SK-N-SH (cell line): ENCODE measurements at regions not wholly inside any gene's neighbourhood (a gene's known extent, or its start where the extent isn't known, plus 50 kb on each side); places are given as distances from the start of the nearest gene placed in this dataset.

Source experiments
- CTCF ChIA-PET: fragments of 300-600, 350-600 bp; formaldehyde crosslinking; extraction: SDS; loops from one replicate; lab custom pipeline; 2021; lab: Yijun Ruan, JAX
- POLR2A ChIA-PET: fragments of 350-600 bp; sonication (Branson Sonifier 250); formaldehyde crosslinking; extraction: SDS; loops from one replicate; lab custom pipeline; 2020; ENCODE audit warnings: antibody characterized with exemption, inconsistent platforms; lab: Yijun Ruan, JAX
- DNase-seq: peaks from one replicate; pipeline ENCODE4 v3.0.0; 2012
- H2AFZ ChIP-seq: fragments of 200-600 bp; sonication (generic); 2 replicates; pipeline ENCODE4 v1.8.1; 2016; ENCODE audit warnings: antibody characterized with exemption, mild to moderate bottlenecking, low read depth
- H3F3A ChIP-seq: fragments of 200-600 bp; sonication (generic); replicated peaks from 2 replicates; pipeline ENCODE3; 2016; ENCODE audit warnings: antibody characterized with exemption, mild to moderate bottlenecking; ENCODE audit not compliant: insufficient read depth
- H3K27ac ChIP-seq, 2 experiments: fragments of 200-500 bp in 1 of 2; fragments of 200-600 bp in 1 of 2; sonication (Bioruptor generic) in 1 of 2; sonication (generic), shearing (Covaris generic) in 1 of 2; 2 replicates each; pipeline versions ENCODE4 v1.5.1 to v1.6.1; 2014 to 2016; ENCODE audit warnings: low read depth in 2 of 2, inconsistent platforms in 1 of 2, low read length in 1 of 2, mild to moderate bottlenecking in 1 of 2, mixed read lengths in 1 of 2
- H3K27me3 ChIP-seq: fragments of 200-600 bp; sonication (generic), shearing (Covaris generic); 2 replicates; pipeline ENCODE4 v1.6.1; 2016; ENCODE audit warnings: mixed run types; ENCODE audit not compliant: insufficient read depth
- H3K36me3 ChIP-seq, 2 experiments: fragments of 200-500 bp in 1 of 2; fragments of 200-600 bp in 1 of 2; sonication (Bioruptor generic) in 1 of 2; sonication (generic) in 1 of 2; replicated peaks in 1 of 2; 2 replicates each; pipeline versions ENCODE3 to v1.5.1; 2014 to 2016; ENCODE audit warnings: low read length in 1 of 2, mild to moderate bottlenecking in 1 of 2; ENCODE audit not compliant: insufficient read depth in 2 of 2, control insufficient read depth in 1 of 2
- H3K4me1 ChIP-seq, 2 experiments: fragments of 200-500 bp in 1 of 2; fragments of 200-600 bp in 1 of 2; sonication (Bioruptor generic) in 1 of 2; sonication (generic), shearing (Covaris generic) in 1 of 2; 2 replicates each; pipeline versions ENCODE4 v1.5.1 to v1.6.1; 2014 to 2016; ENCODE audit warnings: low read depth in 1 of 2, low read length in 1 of 2, mixed run types in 1 of 2; ENCODE audit not compliant: insufficient read depth in 2 of 2, control insufficient read depth in 1 of 2
- H3K4me2 ChIP-seq: fragments of 200-600 bp; sonication (generic), shearing (Covaris generic); 2 replicates; pipeline ENCODE4 v1.6.1; 2017; ENCODE audit warnings: mixed run types
- H3K4me3 ChIP-seq, 2 experiments: fragments of 200-500 bp in 1 of 2; fragments of 200-600 bp in 1 of 2; sonication (Bioruptor generic) in 1 of 2; sonication (generic), shearing (Covaris generic) in 1 of 2; 2 replicates each; pipeline versions ENCODE4 v1.5.1 to v1.8.1; 2014 to 2016; ENCODE audit warnings: low read depth in 2 of 2, inconsistent platforms in 1 of 2, low read length in 1 of 2, mild to moderate bottlenecking in 1 of 2, mixed read lengths in 1 of 2, moderate library complexity in 1 of 2
- H3K79me2 ChIP-seq: fragments of 200-600 bp; sonication (generic); 2 replicates; pipeline ENCODE4 v1.8.1; 2017; ENCODE audit warnings: mild to moderate bottlenecking; ENCODE audit not compliant: insufficient read depth
- H3K9ac ChIP-seq: fragments of 200-600 bp; sonication (generic); 2 replicates; pipeline ENCODE4 v1.6.1; 2017; ENCODE audit warnings: mixed run types
- H3K9me2 ChIP-seq: fragments of 200-600 bp; sonication (generic); 2 replicates; pipeline ENCODE4 v1.6.1; 2017; ENCODE audit warnings: mixed run types
- H3K9me3 ChIP-seq: fragments of 200-600 bp; sonication (generic); 2 replicates; pipeline ENCODE4 v1.6.1; 2017; ENCODE audit warnings: mixed run types, mild to moderate bottlenecking, moderate library complexity
- H4K20me1 ChIP-seq: fragments of 200-600 bp; sonication (generic); 2 replicates; pipeline ENCODE4 v1.6.1; 2017; ENCODE audit warnings: mild to moderate bottlenecking, mixed run types; ENCODE audit not compliant: insufficient read depth
- CHD2 ChIP-seq: fragments of 150-350 bp; IDR thresholded peaks from 2 replicates; pipeline ENCODE4 v1.6.1; 2018; ENCODE audit warnings: low read length; ENCODE audit not compliant: partially characterized antibody
- ELF1 ChIP-seq: IDR thresholded peaks from 2 replicates; pipeline ENCODE4 v1.4.0; 2012
- EP300 ChIP-seq, 2 experiments: IDR thresholded peaks; 2 replicates each; pipeline versions ENCODE4 v1.4.0 to v1.6.1; 2012; ENCODE audit warnings: borderline replicate concordance in 1 of 2, low read depth in 1 of 2, low read length in 1 of 2
- EZH2phosphoT487 ChIP-seq: fragments of 200-600 bp; sonication (generic); IDR thresholded peaks from 2 replicates; pipeline ENCODE4 v1.6.1; 2017; ENCODE audit warnings: low read depth, mixed run types, mild to moderate bottlenecking, antibody characterized with exemption, moderate library complexity, borderline replicate concordance
- FOSL2 ChIP-seq: IDR thresholded peaks from 2 replicates; pipeline ENCODE4 v1.4.0; 2012; ENCODE audit warnings: low read depth, mild to moderate bottlenecking, moderate library complexity, borderline replicate concordance
- FOXJ3 ChIP-seq: sonication (generic); formaldehyde crosslinking; IDR thresholded peaks from 2 replicates; pipeline ENCODE4 v1.5.1; 2020; ENCODE audit warnings: mild to moderate bottlenecking, missing genetic modification reagents
- FOXM1 ChIP-seq: IDR thresholded peaks from 2 replicates; pipeline ENCODE4 v1.4.0; 2012; ENCODE audit warnings: low read depth, mild to moderate bottlenecking
- GATA2 ChIP-seq: sonication (generic); formaldehyde crosslinking; IDR thresholded peaks from 2 replicates; pipeline ENCODE4 v1.5.0; 2020; ENCODE audit warnings: mild to moderate bottlenecking, missing genetic modification reagents
- NRF1 ChIP-seq: IDR thresholded peaks from 2 replicates; pipeline ENCODE4 v1.6.1; 2012; ENCODE audit warnings: low read depth, mild to moderate bottlenecking, low read length
- RCOR1 ChIP-seq: fragments of 150-350 bp; IDR thresholded peaks from 2 replicates; pipeline ENCODE4 v1.6.1; 2017; ENCODE audit warnings: antibody characterized with exemption, low read length
- RFX5 ChIP-seq: IDR thresholded peaks from 2 replicates; pipeline ENCODE4 v1.6.1; 2012; ENCODE audit warnings: mild to moderate bottlenecking, improper control_type of control experiment, low read length
- RXRA ChIP-seq: IDR thresholded peaks from 2 replicates; pipeline ENCODE4 v1.4.0; 2012; ENCODE audit warnings: low read depth, mild to moderate bottlenecking, borderline replicate concordance
- SIN3A ChIP-seq: IDR thresholded peaks from 2 replicates; pipeline ENCODE4 v1.6.1; 2012; ENCODE audit warnings: low read depth, mild to moderate bottlenecking, low read length, moderate library complexity, borderline replicate concordance
- SMC3 ChIP-seq: IDR thresholded peaks from 2 replicates; pipeline ENCODE4 v1.6.1; 2012; ENCODE audit warnings: low read depth, low read length, improper control_type of control experiment
- TCF12 ChIP-seq: IDR thresholded peaks from 2 replicates; pipeline ENCODE4 v1.4.0; 2012
- TEAD4 ChIP-seq: IDR thresholded peaks from 2 replicates; pipeline ENCODE4 v1.4.0; 2012; ENCODE audit warnings: mild to moderate bottlenecking, borderline replicate concordance; ENCODE audit not compliant: insufficient read depth
- YY1 ChIP-seq: IDR thresholded peaks from 2 replicates; pipeline ENCODE4 v1.4.0; 2012; ENCODE audit warnings: low read depth, mild to moderate bottlenecking
- WGBS: methylation state at CpG from one replicate; pipeline ENCODE4 v1.1.6; 2017; ENCODE audit warnings: low lambda C conversion rate; 5-methylcytosine and 5-hydroxymethylcytosine counted together
- TF ChIP-seq, protein P1 (sequence below): IDR thresholded peaks from 2 replicates; pipeline ENCODE4 v1.4.0; 2012; ENCODE audit warnings: low read depth, borderline replicate concordance
- TF ChIP-seq, protein P2 (sequence below): IDR thresholded peaks from 2 replicates; pipeline ENCODE4 v1.6.1; 2012; ENCODE audit warnings: mild to moderate bottlenecking, low read depth, low read length, moderate library complexity
- TF ChIP-seq, protein P3 (sequence below): IDR thresholded peaks from 2 replicates; pipeline ENCODE4 v1.4.0; 2012; ENCODE audit warnings: low read depth
- TF ChIP-seq, protein P4 (sequence below): fragments of 150-350 bp; IDR thresholded peaks from 2 replicates; pipeline ENCODE4 v1.6.1; 2017; ENCODE audit warnings: antibody characterized with exemption, low read length, low read depth, borderline replicate concordance
- TF ChIP-seq, protein P5 (sequence below): IDR thresholded peaks from 2 replicates; pipeline ENCODE4 v1.4.0; 2012; ENCODE audit warnings: low read depth, borderline replicate concordance
- TF ChIP-seq, protein P6 (sequence below): fragments of 200-600 bp; sonication (generic); IDR thresholded peaks from 2 replicates; pipeline ENCODE4 v1.6.1; 2017; ENCODE audit warnings: antibody characterized with exemption, mild to moderate bottlenecking, moderate library complexity

DNA sequence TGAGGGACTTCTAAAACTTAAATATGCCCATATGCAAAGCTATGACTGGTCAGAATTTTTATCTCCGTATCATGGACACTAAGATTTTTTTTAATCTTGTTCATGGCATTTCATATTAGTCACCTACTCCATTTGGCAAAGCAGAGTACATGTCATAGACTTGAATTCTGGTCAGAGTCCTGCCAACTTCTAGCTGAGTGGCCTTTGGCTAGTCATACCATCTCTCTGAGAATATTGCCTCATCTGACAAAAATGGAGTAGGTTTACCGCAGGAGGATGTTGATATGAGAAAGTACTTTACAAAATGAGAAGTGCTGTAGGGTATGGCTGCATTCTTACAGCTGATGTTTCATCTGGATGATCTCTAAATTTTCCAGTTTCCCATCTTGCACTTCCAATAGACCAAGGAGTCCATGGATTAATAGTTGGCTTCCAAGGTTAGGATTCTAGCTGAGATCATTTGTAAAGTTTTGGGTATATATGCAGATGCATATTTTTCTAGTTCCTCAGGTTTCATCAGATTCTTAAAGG lies 150.8 kb upstream of the NR3C1 start:
- Histone ChIP-seq H3K4me3 (no peak overlapping the region), H4K20me1 (no peaks in the 10 kb centered on the region), H3K27me3 (no peaks in the 10 kb centered on the region), H3K79me2 (no peaks in the 10 kb centered on the region), H3F3A (peaks cover 40% of the 10 kb centered on the region), H3K4me1 (peaks cover 2 to 44% of the 10 kb centered on the region in 2 experiments; a peak in 3 of 4 replicates), H3K4me2 (no peak overlapping the region), H3K27ac (peak overlapping the region; percentile 16 to 92; a peak in 3 of 4 replicates), H3K9ac (peak overlapping the region; percentile 38; the same call in 1 of the 2 replicates), H3K9me3 (no peaks in the 10 kb centered on the region), H3K9me2 (no peaks in the 10 kb centered on the region), H3K36me3 (no peaks in the 10 kb centered on the region), H2AFZ (peak overlapping the region; percentile 39; the same call in 1 of the 2 replicates)
- no peak for DNase-seq
- 9% methylated on average over 2 of the region's 2 CpGs for WGBS
- ChIA-PET POLR2A (no interaction called here), CTCF (interaction anchor here (1.2 to 1.6 kb wide), 2 partner anchors 15 to 22 kb away, joined by 3 read pairs; no protein-coding TSS in a partner anchor)
- TF ChIP-seq SIN3A (0 out of 2 replicates have a peak, but pooled peaks have one; percentile 30), RCOR1 (no peak), FOXJ3 (CRISPR knock-in tag) (no peak), EZH2phosphoT487 (no peak), RXRA (peak; percentile 82; the same call in 1 of the 2 replicates), FOXM1 (peak; percentile 76; the same call in 1 of the 2 replicates), YY1 (peak; percentile 55), NRF1 (no peak), FOSL2 (peak; percentile 94), CHD2 (no peak), RFX5 (no peak), TEAD4 (peak; percentile 92), ELF1 (no peak), GATA2 (CRISPR knock-in tag) (no peak), EP300 (IDR thresholded peaks at IDR 0.05; ENCODE audit: borderline replicate concordance in 1 of 2, low read depth in 1 of 2, low read length in 1 of 2) (peak in 1 of 2 experiments; percentile 95; a peak in 2 of 4 replicates), SMC3 (no peak), TCF12 (peak; percentile 94)
- TF ChIP-seq, protein P1, sequence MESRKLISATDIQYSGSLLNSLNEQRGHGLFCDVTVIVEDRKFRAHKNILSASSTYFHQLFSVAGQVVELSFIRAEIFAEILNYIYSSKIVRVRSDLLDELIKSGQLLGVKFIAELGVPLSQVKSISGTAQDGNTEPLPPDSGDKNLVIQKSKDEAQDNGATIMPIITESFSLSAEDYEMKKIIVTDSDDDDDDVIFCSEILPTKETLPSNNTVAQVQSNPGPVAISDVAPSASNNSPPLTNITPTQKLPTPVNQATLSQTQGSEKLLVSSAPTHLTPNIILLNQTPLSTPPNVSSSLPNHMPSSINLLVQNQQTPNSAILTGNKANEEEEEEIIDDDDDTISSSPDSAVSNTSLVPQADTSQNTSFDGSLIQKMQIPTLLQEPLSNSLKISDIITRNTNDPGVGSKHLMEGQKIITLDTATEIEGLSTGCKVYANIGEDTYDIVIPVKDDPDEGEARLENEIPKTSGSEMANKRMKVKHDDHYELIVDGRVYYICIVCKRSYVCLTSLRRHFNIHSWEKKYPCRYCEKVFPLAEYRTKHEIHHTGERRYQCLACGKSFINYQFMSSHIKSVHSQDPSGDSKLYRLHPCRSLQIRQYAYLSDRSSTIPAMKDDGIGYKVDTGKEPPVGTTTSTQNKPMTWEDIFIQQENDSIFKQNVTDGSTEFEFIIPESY: peak; percentile 56; the same call in 1 of the 2 replicates
- TF ChIP-seq, protein P2, sequence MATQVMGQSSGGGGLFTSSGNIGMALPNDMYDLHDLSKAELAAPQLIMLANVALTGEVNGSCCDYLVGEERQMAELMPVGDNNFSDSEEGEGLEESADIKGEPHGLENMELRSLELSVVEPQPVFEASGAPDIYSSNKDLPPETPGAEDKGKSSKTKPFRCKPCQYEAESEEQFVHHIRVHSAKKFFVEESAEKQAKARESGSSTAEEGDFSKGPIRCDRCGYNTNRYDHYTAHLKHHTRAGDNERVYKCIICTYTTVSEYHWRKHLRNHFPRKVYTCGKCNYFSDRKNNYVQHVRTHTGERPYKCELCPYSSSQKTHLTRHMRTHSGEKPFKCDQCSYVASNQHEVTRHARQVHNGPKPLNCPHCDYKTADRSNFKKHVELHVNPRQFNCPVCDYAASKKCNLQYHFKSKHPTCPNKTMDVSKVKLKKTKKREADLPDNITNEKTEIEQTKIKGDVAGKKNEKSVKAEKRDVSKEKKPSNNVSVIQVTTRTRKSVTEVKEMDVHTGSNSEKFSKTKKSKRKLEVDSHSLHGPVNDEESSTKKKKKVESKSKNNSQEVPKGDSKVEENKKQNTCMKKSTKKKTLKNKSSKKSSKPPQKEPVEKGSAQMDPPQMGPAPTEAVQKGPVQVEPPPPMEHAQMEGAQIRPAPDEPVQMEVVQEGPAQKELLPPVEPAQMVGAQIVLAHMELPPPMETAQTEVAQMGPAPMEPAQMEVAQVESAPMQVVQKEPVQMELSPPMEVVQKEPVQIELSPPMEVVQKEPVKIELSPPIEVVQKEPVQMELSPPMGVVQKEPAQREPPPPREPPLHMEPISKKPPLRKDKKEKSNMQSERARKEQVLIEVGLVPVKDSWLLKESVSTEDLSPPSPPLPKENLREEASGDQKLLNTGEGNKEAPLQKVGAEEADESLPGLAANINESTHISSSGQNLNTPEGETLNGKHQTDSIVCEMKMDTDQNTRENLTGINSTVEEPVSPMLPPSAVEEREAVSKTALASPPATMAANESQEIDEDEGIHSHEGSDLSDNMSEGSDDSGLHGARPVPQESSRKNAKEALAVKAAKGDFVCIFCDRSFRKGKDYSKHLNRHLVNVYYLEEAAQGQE: no peak
- TF ChIP-seq, protein P3, sequence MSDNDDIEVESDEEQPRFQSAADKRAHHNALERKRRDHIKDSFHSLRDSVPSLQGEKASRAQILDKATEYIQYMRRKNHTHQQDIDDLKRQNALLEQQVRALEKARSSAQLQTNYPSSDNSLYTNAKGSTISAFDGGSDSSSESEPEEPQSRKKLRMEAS: no peak; the same call in 1 of the 2 replicates
- TF ChIP-seq, protein P4, sequence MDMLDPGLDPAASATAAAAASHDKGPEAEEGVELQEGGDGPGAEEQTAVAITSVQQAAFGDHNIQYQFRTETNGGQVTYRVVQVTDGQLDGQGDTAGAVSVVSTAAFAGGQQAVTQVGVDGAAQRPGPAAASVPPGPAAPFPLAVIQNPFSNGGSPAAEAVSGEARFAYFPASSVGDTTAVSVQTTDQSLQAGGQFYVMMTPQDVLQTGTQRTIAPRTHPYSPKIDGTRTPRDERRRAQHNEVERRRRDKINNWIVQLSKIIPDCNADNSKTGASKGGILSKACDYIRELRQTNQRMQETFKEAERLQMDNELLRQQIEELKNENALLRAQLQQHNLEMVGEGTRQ: no peak
- TF ChIP-seq, protein P5, sequence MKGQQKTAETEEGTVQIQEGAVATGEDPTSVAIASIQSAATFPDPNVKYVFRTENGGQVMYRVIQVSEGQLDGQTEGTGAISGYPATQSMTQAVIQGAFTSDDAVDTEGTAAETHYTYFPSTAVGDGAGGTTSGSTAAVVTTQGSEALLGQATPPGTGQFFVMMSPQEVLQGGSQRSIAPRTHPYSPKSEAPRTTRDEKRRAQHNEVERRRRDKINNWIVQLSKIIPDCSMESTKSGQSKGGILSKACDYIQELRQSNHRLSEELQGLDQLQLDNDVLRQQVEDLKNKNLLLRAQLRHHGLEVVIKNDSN: 0 out of 2 replicates have a peak, but pooled peaks have one; percentile 14
- TF ChIP-seq, protein P6, sequence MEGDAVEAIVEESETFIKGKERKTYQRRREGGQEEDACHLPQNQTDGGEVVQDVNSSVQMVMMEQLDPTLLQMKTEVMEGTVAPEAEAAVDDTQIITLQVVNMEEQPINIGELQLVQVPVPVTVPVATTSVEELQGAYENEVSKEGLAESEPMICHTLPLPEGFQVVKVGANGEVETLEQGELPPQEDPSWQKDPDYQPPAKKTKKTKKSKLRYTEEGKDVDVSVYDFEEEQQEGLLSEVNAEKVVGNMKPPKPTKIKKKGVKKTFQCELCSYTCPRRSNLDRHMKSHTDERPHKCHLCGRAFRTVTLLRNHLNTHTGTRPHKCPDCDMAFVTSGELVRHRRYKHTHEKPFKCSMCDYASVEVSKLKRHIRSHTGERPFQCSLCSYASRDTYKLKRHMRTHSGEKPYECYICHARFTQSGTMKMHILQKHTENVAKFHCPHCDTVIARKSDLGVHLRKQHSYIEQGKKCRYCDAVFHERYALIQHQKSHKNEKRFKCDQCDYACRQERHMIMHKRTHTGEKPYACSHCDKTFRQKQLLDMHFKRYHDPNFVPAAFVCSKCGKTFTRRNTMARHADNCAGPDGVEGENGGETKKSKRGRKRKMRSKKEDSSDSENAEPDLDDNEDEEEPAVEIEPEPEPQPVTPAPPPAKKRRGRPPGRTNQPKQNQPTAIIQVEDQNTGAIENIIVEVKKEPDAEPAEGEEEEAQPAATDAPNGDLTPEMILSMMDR: no peak
